Adrenal gland (tissue), 5 donors: ENCODE measurements at regions not wholly inside any gene's neighbourhood (a gene's known extent, or its start where the extent isn't known, plus 50 kb on each side); places are given as distances from the start of the nearest gene placed in this dataset.

Experiments used
- POLR2A ChIP-seq, 2 donors: fragments of 450-650 bp; IDR thresholded peaks; one replicate each; pipeline ENCODE4 v1.6.1; 2017; ENCODE audit warnings: antibody characterized with exemption in 2 of 2, mild to moderate bottlenecking in 2 of 2, moderate library complexity in 1 of 2
- TF ChIP-seq, protein P1 (sequence below), 6 experiments: fragments of 450-650 bp in 4 of 6; fragments of 200-600 bp in 2 of 6; sonication (generic) in 1 of 6; IDR thresholded peaks; 1 replicate in 5 of 6; 2 replicates in 1 of 6; pipeline versions ENCODE4 v1.5.1 to v1.8.0; 2016 to 2021; ENCODE audit warnings: antibody characterized with exemption in 6 of 6, mild to moderate bottlenecking in 2 of 6, moderate library complexity in 1 of 6
- donor health status: DM: no; HTN: no; CAD: no.

- TF ChIP-seq POLR2A (IDR thresholded peaks at IDR 0.05): no peak
- TF ChIP-seq, protein P1, sequence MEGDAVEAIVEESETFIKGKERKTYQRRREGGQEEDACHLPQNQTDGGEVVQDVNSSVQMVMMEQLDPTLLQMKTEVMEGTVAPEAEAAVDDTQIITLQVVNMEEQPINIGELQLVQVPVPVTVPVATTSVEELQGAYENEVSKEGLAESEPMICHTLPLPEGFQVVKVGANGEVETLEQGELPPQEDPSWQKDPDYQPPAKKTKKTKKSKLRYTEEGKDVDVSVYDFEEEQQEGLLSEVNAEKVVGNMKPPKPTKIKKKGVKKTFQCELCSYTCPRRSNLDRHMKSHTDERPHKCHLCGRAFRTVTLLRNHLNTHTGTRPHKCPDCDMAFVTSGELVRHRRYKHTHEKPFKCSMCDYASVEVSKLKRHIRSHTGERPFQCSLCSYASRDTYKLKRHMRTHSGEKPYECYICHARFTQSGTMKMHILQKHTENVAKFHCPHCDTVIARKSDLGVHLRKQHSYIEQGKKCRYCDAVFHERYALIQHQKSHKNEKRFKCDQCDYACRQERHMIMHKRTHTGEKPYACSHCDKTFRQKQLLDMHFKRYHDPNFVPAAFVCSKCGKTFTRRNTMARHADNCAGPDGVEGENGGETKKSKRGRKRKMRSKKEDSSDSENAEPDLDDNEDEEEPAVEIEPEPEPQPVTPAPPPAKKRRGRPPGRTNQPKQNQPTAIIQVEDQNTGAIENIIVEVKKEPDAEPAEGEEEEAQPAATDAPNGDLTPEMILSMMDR (IDR thresholded peaks at IDR 0.05): no peak
Measured at GRCh38 chr18:46332286-46332801, 228.2 kb downstream of the HAUS1 start.
